ENCODE measurements at regions not wholly inside any gene's neighbourhood (a gene's known extent, or its start where the extent isn't known, plus 50 kb on each side); places are given as distances from the start of the nearest gene placed in this dataset.

- TF ChIP-seq MXI1 (IDR thresholded peaks at IDR 0.05; ENCODE audit: borderline replicate concordance, low read depth, low read length) (no peak), CTCF (conservative IDR thresholded peaks at IDR 0.05; ENCODE audit: low read depth, low read length) (no peak), RFX5 (IDR thresholded peaks at IDR 0.05; ENCODE audit: low read depth, low read length) (no peak), SMC3 (IDR thresholded peaks at IDR 0.05; ENCODE audit: low read depth, low read length) (no peak), POLR2A (IDR thresholded peaks at IDR 0.05; ENCODE audit: low read depth, low read length) (no peak)
Measured at GRCh38 chrX:14362721-14363120, 166.6 kb upstream of the GLRA2 start.
